WI38 (cell line): ENCODE measurements at regions not wholly inside any gene's neighbourhood (a gene's known extent, or its start where the extent isn't known, plus 50 kb on each side); places are given as distances from the start of the nearest gene placed in this dataset.
"Not testable (repeated sequence)": the region's sequence is repeated elsewhere in the genome, so short reads cannot be mapped to it uniquely, and the experiment has no call there.

ENCODE experiments used
- H3K4me3 ChIP-seq: 2 replicates; pipeline ENCODE4 v1.5.1; 2011; ENCODE audit warnings: low read depth, mild to moderate bottlenecking, control low read depth, low read length
- TF ChIP-seq, protein P1 (sequence below): IDR thresholded peaks from 2 replicates; pipeline ENCODE4 v1.5.1; 2012; ENCODE audit warnings: low read depth, mild to moderate bottlenecking, control low read depth, low read length

DNA sequence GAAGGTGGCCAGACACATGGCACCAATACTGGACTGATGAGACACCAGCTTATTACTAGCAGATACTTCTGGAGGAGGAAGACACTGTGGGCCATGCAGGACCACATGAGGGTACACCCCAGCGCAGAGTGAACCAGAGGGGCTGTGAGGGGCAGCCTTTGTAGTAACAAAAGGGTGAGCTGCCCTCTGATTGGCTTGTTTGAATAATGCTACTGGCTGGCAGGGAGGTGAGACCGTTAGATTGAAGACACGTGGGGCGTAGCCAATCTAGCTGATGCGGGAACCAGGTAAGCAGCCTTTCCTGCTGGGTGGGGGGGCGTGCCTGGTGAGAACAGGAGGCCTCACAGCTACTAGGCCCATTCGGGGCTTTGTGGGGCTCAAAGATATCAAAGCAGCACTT, 102.8 kb upstream of the SEC14L1 start:
- no peak overlapping the region for H3K4me3 ChIP-seq
- TF ChIP-seq, protein P1, sequence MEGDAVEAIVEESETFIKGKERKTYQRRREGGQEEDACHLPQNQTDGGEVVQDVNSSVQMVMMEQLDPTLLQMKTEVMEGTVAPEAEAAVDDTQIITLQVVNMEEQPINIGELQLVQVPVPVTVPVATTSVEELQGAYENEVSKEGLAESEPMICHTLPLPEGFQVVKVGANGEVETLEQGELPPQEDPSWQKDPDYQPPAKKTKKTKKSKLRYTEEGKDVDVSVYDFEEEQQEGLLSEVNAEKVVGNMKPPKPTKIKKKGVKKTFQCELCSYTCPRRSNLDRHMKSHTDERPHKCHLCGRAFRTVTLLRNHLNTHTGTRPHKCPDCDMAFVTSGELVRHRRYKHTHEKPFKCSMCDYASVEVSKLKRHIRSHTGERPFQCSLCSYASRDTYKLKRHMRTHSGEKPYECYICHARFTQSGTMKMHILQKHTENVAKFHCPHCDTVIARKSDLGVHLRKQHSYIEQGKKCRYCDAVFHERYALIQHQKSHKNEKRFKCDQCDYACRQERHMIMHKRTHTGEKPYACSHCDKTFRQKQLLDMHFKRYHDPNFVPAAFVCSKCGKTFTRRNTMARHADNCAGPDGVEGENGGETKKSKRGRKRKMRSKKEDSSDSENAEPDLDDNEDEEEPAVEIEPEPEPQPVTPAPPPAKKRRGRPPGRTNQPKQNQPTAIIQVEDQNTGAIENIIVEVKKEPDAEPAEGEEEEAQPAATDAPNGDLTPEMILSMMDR: no peak

DNA sequence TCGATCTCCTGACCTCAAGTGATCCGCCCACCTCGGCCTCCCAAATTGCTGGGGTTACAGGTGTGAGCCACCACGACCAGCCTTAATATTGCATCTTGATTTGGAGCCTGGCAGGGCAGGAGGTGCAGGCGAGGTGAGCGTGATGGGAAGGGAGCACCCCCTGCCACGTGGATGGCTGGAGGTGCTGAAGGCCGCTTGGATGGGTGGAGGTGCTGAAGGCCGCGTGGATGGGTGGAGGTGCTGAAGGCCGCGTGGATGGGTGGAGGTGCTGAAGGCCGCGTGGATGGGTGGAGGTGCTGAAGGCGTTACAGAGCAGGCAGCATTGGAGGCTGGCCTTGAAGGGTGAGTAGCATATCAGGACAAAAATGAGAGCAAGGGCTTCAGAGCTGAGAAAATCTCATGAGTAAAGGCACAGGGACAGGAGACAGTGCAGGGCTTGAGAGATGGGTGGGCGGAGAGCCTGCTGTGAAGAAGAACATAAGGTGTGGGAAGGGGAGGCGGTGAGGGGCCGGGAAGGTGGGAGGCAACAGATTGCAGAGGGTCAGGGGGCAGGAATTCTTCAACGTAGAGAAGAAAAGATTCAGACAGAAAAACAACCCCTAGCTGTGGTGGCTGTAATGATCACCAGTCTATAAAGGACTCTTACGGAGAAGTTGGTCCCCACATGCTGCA, 101.7 kb upstream of the SEC14L1 start:
- TF ChIP-seq, protein P1: no peak

DNA sequence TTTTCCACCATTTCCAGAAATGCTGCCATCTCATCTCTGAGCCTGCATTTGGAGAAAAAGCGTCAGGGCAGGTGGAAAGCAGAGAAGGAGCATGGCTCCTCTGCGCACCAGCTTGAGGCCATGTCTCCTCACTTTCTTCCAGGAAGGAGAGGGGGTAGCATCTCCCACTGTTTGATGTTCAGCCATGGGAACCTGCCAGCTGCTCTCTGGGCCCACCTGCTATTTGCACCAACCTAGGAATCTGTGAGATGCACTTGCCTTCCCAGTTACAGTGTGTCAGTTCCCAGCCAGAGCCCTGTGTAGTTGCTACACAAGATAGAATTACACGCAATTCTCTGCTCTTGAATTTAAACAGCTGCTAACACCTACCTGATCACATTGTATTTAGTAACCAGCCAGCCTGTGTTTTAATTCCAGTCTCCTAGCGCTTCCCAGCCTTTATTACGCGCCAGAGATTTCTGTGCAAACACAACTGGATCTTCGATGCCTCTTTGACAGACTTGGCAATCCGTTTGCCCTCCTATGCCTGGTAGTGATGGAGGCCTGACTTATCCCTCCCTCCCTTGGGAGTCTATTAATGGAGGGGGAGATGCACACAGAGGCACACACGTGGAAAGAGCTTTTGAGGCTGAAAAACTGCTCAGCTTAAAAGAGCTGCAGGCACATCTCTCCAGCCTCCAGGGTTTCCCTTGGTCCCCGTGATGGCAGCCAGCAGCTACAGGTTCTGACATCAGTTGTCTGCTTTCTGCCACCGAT, 98.1 kb upstream of the SEC14L1 start:
- no peak overlapping the region for H3K4me3 ChIP-seq
- TF ChIP-seq, protein P1: no peak

More for the DNA sequence above, 101.7 kb upstream of the SEC14L1 start:
- H3K4me3 ChIP-seq: no peak overlapping the region

DNA sequence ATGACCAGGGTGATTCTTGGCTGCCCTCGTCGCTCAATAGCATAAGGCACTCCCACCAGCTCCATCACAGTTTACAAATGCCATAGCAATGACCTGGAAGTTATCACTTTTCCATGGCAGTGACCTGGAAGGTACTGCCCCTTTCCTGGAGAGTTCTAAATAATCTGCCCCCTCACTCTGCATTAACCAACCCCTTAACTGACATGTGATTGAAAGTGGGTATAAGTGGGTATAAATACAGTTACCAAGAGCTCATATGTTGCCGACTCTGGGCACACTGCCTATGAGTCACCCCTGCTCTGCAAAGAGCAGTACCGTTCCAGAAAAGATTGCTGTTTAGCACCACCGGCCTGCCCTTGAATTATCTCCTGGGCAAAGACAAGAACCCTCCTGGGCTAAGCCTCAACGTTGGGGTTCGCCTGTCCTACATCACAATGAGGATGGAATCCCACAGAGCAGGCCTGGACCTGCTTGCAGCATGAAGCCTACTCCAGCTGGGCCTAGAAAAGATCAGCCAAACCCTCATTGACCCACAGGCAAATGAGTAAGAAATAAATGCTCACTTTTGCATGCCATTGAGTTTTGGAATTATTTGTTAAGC, 95.2 kb upstream of the SEC14L1 start:
- TF ChIP-seq, protein P1: no peak
- no peak overlapping the region for H3K4me3 ChIP-seq

DNA sequence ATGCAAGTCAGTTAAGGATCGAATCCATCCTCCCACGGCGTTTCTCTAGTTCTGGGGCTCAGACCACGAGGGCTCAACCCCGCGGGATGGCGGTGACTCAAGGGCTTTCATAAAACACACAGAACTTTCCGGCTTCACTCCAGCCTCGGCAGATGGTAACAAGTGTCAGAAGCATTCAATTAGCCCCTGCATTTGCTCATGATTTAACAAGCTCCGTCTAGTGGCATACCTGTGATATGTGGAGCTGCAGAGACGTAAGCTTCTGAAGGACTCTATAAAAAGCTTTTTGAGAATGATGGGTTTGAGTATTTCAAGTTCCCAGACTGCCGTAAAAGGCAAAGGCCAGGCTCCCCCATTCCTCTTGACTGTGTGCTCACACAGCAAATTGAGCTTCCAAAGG, 91.3 kb upstream of the SEC14L1 start:
- H3K4me3 ChIP-seq: no peak overlapping the region
- TF ChIP-seq, protein P1: no peak

DNA sequence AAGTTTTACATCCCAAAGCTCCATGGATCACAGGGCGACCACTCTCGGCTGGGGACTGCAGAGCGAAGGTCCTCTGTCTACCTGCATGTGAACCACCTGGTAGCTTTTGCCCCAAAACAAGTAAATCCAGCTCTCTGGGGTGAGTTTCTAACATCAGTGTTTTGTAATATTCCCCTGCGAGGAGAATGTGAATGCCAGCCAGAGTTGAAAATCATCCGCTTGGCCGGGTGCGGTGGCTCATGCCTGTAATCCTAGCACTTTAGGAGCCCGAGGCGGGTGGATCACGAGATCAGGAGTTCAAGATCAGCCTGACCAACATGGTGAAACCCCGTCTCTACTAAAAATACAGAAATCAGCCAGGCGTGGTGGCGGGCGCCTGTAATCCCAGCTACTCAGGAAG, 89.9 kb upstream of the SEC14L1 start:
- H3K4me3 ChIP-seq: not testable (repeated sequence)

DNA sequence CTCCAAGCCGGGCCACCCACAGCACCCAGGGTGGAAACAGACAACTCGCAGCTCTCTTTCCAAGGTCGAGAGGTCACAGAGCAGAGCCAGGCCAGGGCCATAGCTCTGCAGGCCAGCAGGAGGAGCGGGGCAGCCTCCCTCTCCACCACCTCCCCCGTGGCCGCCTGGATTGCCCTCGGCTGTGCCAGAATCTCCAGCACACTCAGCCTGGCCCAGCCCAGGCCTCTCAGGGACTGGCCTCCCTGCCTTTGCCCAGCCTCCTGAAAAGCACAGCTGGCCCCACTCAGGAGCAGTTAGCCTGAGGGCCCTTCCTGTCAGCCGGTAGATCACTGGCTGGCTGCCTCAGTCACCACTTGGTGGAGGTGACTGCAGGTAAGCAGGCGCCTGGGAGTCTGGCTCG, 85.8 kb upstream of the SEC14L1 start:
- TF ChIP-seq, protein P1: no peak
- H3K4me3 ChIP-seq: no peak overlapping the region
